Tibial nerve (tissue), 4 donors: ENCODE measurements at regions not wholly inside any gene's neighbourhood (a gene's known extent, or its start where the extent isn't known, plus 50 kb on each side); places are given as distances from the start of the nearest gene placed in this dataset.
A peak's percentile ranks its signal among the peaks of the same experiment; 100 is the strongest.

ENCODE experiments used
- DNase-seq, 2 donors: peaks; one replicate each; pipeline ENCODE4 v3.0.0-alpha.2; 2019; ENCODE audit warnings: low spot score in 2 of 2
- H3K27ac ChIP-seq, 4 donors: fragments of 200-600 bp; sonication (generic) in 3 of 4; one replicate each; pipeline ENCODE4 v1.5.1; 2017 to 2019; ENCODE audit warnings: mild to moderate bottlenecking in 1 of 4
- H3K27me3 ChIP-seq, 2 donors: fragments of 200-600 bp; sonication (generic) in 1 of 2; one replicate each; pipeline versions ENCODE4 v1.5.1 to v1.6.0; 2017 to 2019
- H3K36me3 ChIP-seq, 3 donors: fragments of 200-600 bp; sonication (generic); one replicate each; pipeline ENCODE4 v1.5.1; 2018 to 2019
- H3K4me1 ChIP-seq, 4 donors: fragments of 200-600 bp; sonication (generic) in 3 of 4; one replicate each; pipeline ENCODE4 v1.5.1; 2017 to 2019
- H3K4me3 ChIP-seq, 4 donors: fragments of 200-600 bp; sonication (generic) in 3 of 4; one replicate each; pipeline ENCODE4 v1.5.1; 2017 to 2019; ENCODE audit warnings: mild to moderate bottlenecking in 1 of 4, moderate library complexity in 1 of 4
- H3K9me3 ChIP-seq, 4 donors: fragments of 200-600 bp; sonication (generic) in 3 of 4; one replicate each; pipeline ENCODE4 v1.5.1; 2017 to 2019
- CTCF ChIP-seq, 5 experiments: fragments of 200-600 bp in 3 of 5; fragments of 450-650 bp in 2 of 5; sonication (generic) in 3 of 5; IDR thresholded peaks; one replicate each; pipeline ENCODE4 v1.5.1; 2016 to 2019; ENCODE audit warnings: antibody characterized with exemption in 5 of 5, mild to moderate bottlenecking in 3 of 5, moderate library complexity in 2 of 5
- EP300 ChIP-seq, 2 donors: sonication (generic); formaldehyde crosslinking; IDR thresholded peaks; one replicate each; pipeline ENCODE4 v1.6.1; 2017; ENCODE audit warnings: antibody characterized with exemption in 2 of 2, mild to moderate bottlenecking in 1 of 2
- POLR2A ChIP-seq, 2 donors: fragments of 450-650 bp; IDR thresholded peaks; one replicate each; pipeline ENCODE4 v1.6.1; 2017; ENCODE audit warnings: antibody characterized with exemption in 2 of 2, mild to moderate bottlenecking in 2 of 2, moderate library complexity in 2 of 2
- WGBS, 2 donors: methylation state at CpG; one replicate each; pipeline ENCODE4 v1.1.5; 2018; 5-methylcytosine and 5-hydroxymethylcytosine counted together

DNA sequence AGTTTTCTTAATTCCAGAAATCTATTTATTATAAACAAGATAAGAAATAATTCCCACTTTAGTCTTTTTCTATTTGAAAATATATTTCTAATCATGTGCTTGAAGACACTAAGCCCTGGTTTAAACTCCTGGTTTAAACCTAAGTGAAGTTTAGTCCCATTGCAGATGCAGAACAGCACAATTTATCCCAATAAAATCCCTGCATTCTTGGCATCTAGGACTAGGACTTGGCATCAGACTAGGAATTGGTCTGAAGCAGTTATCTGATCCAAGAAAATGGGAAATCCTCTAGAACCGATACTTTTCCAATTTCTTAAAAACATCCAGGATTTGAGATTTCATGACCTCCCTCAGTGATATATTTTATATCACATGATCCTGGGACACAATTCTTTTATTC is 168.8 kb upstream of the VEPH1 start:
- TF ChIP-seq EP300 (IDR thresholded peaks at IDR 0.05) = no peak
- no peak for TF ChIP-seq CTCF (IDR thresholded peaks at IDR 0.05)
- TF ChIP-seq POLR2A (IDR thresholded peaks at IDR 0.05) = no peak
- H3K4me1 ChIP-seq = peaks cover 0 to 4% (median 0%) of the 10 kb centered on the region in 4 donors
- H3K27me3 ChIP-seq = no peaks in the 10 kb centered on the region
- no peak overlapping the region for H3K27ac ChIP-seq
- no peak overlapping the region for H3K4me3 ChIP-seq
- no peak for DNase-seq
- WGBS, 2 donors = 31 to 68% methylated on average over 1 of the region's 1 CpG
- H3K9me3 ChIP-seq = no peaks in the 10 kb centered on the region
- H3K36me3 ChIP-seq = no peaks in the 10 kb centered on the region

- no peak for DNase-seq
- Histone ChIP-seq H3K4me3 (no peak overlapping the region), H3K27ac (no peak overlapping the region), H3K27me3 (no peaks in the 10 kb centered on the region), H3K4me1 (peaks cover 0 to 4% (median 0%) of the 10 kb centered on the region in 4 donors), H3K36me3 (no peaks in the 10 kb centered on the region), H3K9me3 (no peaks in the 10 kb centered on the region)
- 53 to 65% methylated on average over 3 of the region's 3 CpGs for WGBS, 2 donors
- TF ChIP-seq POLR2A (IDR thresholded peaks at IDR 0.05) = no peak
- TF ChIP-seq CTCF (IDR thresholded peaks at IDR 0.05) = no peak
- TF ChIP-seq EP300 (IDR thresholded peaks at IDR 0.05) = no peak
These were observed 168.4 kb upstream of the VEPH1 start for GRCh38 chr3:157671656-157672055.

DNA sequence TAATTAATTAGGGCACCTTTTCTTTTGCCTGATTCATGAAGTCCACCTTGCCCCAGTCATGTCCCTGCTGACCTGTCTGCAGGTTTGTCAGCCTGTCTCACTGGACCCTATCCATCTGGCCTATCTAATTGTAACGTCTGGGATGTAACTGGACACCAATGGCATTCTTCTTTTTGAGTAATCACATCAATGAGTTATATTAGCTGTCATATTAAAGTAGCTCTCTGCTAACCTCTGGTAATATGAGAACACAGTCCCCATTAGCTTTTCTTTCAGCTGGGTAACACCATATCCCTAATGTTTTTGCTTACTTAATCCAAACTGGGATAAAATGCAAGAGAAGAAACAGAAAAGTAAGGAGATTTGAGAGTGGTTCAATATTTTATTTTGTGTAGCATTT is 166.2 kb upstream of the VEPH1 start:
- Histone ChIP-seq H3K36me3 (no peaks in the 10 kb centered on the region), H3K27ac (peak overlapping the region in 1 of 4 donors; percentile 28), H3K9me3 (no peaks in the 10 kb centered on the region), H3K4me1 (peaks cover 0 to 4% (median 0%) of the 10 kb centered on the region in 4 donors), H3K4me3 (no peak overlapping the region), H3K27me3 (no peaks in the 10 kb centered on the region)
- no peak for DNase-seq
- TF ChIP-seq POLR2A (IDR thresholded peaks at IDR 0.05) = no peak
- no peak for TF ChIP-seq CTCF (IDR thresholded peaks at IDR 0.05)
- TF ChIP-seq EP300 (IDR thresholded peaks at IDR 0.05) = peak in 1 of 2 donors; percentile 35
- 32 to 50% methylated on average over 1 of the region's 1 CpG for whole genome bisulfite sequencing, 2 donors

- Histone ChIP-seq H3K27me3 (no peaks in the 10 kb centered on the region), H3K9me3 (no peaks in the 10 kb centered on the region), H3K27ac (peak overlapping the region in 1 of 4 donors; percentile 41), H3K4me3 (no peak overlapping the region), H3K4me1 (peaks cover 0 to 4% (median 0%) of the 10 kb centered on the region in 4 donors), H3K36me3 (no peaks in the 10 kb centered on the region)
- 68 to 76% methylated on average over 2 of the region's 2 CpGs for WGBS, 2 donors
- DNase-seq = no peak
- no peak for TF ChIP-seq EP300 (IDR thresholded peaks at IDR 0.05)
- TF ChIP-seq CTCF (IDR thresholded peaks at IDR 0.05) = no peak
- TF ChIP-seq POLR2A (IDR thresholded peaks at IDR 0.05) = no peak
These were observed 164.3 kb upstream of the VEPH1 start for GRCh38 chr3:157667493-157667892.

GRCh38 chr3:157662171-157662570 is 159.0 kb upstream of the VEPH1 start:
- Histone ChIP-seq H3K27ac (no peak overlapping the region), H3K36me3 (no peaks in the 10 kb centered on the region), H3K9me3 (no peaks in the 10 kb centered on the region), H3K4me1 (peaks cover 0 to 8% (median 0%) of the 10 kb centered on the region in 4 donors), H3K4me3 (no peak overlapping the region), H3K27me3 (no peaks in the 10 kb centered on the region)
- TF ChIP-seq POLR2A (IDR thresholded peaks at IDR 0.05) = no peak
- TF ChIP-seq EP300 (IDR thresholded peaks at IDR 0.05) = no peak
- no peak for TF ChIP-seq CTCF (IDR thresholded peaks at IDR 0.05)
- DNase-seq = no peak
